ENCODE measurements at regions not wholly inside any gene's neighbourhood (a gene's known extent, or its start where the extent isn't known, plus 50 kb on each side); places are given as distances from the start of the nearest gene placed in this dataset.

- TF ChIP-seq BRD9 (IDR thresholded peaks at IDR 0.05; ENCODE audit: low read depth, partially characterized antibody) (no peak), MAFK (IDR thresholded peaks at IDR 0.05; ENCODE audit: low read length) (peak; percentile 93), MAFF (IDR thresholded peaks at IDR 0.05; ENCODE audit: low read length) (peak; percentile 89), C11orf30 (IDR thresholded peaks at IDR 0.05; ENCODE audit: low read depth) (peak; percentile 63; the same call in 1 of the 2 replicates), COPS2 (conservative IDR thresholded peaks at IDR 0.05) (no peak), NFRKB (IDR thresholded peaks at IDR 0.05; ENCODE audit: low read depth) (no peak), ZC3H8 (IDR thresholded peaks at IDR 0.05) (no peak), FOXK2 (conservative IDR thresholded peaks at IDR 0.05 in 1 of 2, IDR thresholded peaks at IDR 0.05 in 1 of 2; ENCODE audit: low read depth in 2 of 2) (no peak), ZNF589 (CRISPR knock-in tag; IDR thresholded peaks at IDR 0.05; ENCODE audit: low read depth) (no peak)
Observed at GRCh38 chr20:12345978-12346377, 428.3 kb downstream of the BTBD3 start (continued).

GRCh38 chr20:12353842-12354241, 436.1 kb downstream of the BTBD3 start:
- no TSS peak for BruUV-seq (replicated peaks)
- CTCF ChIA-PET (ENCODE audit: low intra/inter-chr PET ratio) = no interaction called here
- TF ChIP-seq, protein P1, sequence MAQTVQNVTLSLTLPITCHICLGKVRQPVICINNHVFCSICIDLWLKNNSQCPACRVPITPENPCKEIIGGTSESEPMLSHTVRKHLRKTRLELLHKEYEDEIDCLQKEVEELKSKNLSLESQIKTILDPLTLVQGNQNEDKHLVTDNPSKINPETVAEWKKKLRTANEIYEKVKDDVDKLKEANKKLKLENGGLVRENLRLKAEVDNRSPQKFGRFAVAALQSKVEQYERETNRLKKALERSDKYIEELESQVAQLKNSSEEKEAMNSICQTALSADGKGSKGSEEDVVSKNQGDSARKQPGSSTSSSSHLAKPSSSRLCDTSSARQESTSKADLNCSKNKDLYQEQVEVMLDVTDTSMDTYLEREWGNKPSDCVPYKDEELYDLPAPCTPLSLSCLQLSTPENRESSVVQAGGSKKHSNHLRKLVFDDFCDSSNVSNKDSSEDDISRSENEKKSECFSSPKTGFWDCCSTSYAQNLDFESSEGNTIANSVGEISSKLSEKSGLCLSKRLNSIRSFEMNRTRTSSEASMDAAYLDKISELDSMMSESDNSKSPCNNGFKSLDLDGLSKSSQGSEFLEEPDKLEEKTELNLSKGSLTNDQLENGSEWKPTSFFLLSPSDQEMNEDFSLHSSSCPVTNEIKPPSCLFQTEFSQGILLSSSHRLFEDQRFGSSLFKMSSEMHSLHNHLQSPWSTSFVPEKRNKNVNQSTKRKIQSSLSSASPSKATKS (CRISPR knock-in tag; IDR thresholded peaks at IDR 0.05) = no peak
- TF ChIP-seq ZNF589 (CRISPR knock-in tag; IDR thresholded peaks at IDR 0.05; ENCODE audit: low read depth) (no peak), TRIM28 (IDR thresholded peaks at IDR 0.05) (no peak), THRAP3 (IDR thresholded peaks at IDR 0.05; ENCODE audit: borderline replicate concordance) (no peak), KAT2B (IDR thresholded peaks at IDR 0.05; ENCODE audit: low read depth, low read length) (no peak), ATF3 (IDR thresholded peaks at IDR 0.05) (no peak), ATF3 (CRISPR knock-in tag; conservative IDR thresholded peaks at IDR 0.05) (no peak), NBN (IDR thresholded peaks at IDR 0.05; ENCODE audit: low read depth) (no peak), E2F3 (CRISPR knock-in tag; IDR thresholded peaks at IDR 0.05) (no peak), ZNF696 (CRISPR knock-in tag; conservative IDR thresholded peaks at IDR 0.05) (no peak), ZNF445 (CRISPR knock-in tag; IDR thresholded peaks at IDR 0.05; ENCODE audit: low read depth) (no peak), TAF1 (IDR thresholded peaks at IDR 0.05; ENCODE audit: control insufficient read depth, extremely low read depth, insufficient read depth, low read length, severe bottlenecking) (no peak), HMG20A (CRISPR knock-in tag; conservative IDR thresholded peaks at IDR 0.05) (no peak), HNRNPLL (IDR thresholded peaks at IDR 0.05; ENCODE audit: low read depth, low read length, poor library complexity, severe bottlenecking) (no peak)

More at GRCh38 chr20:12353842-12354241, 436.1 kb downstream of the BTBD3 start:
- Histone ChIP-seq H3K36me3 (ENCODE audit: control insufficient read depth, insufficient read depth, low read length) (no peaks in the 10 kb centered on the region), H3K4me2 (ENCODE audit: insufficient read depth, low read length) (no peak overlapping the region), H3K9me1 (ENCODE audit: control insufficient read depth, insufficient read depth, low read length) (no peaks in the 10 kb centered on the region), H3K27ac (ENCODE audit: extremely low read depth, low read depth, low read length) (no peak overlapping the region), H3K27me3 (ENCODE audit: control insufficient read depth in 2 of 2, insufficient read depth in 2 of 2, low read length in 2 of 2) (no peaks in the 10 kb centered on the region), H2AFZ (ENCODE audit: low read depth, low read length) (no peak overlapping the region), H3K9ac (ENCODE audit: insufficient read depth in 1 of 2, low read depth in 2 of 2, low read length in 2 of 2) (no peak overlapping the region), H4K20me1 (replicated peaks; ENCODE audit: control insufficient read depth, insufficient read depth, low read length) (no peaks in the 10 kb centered on the region), H3K4me3 (no peak overlapping the region), H3K4me1 (replicated peaks in 1 of 2; ENCODE audit: control insufficient read depth in 2 of 2, insufficient read depth in 2 of 2, low read length in 2 of 2) (no peaks in the 10 kb centered on the region), H3K9me3 (replicated peaks; ENCODE audit: control insufficient read depth, insufficient read depth, low read depth, low read length) (no peaks in the 10 kb centered on the region), H3K79me2 (ENCODE audit: control insufficient read depth, insufficient read depth, low read length) (no peaks in the 10 kb centered on the region)
- 0% methylated on average over 2 of the region's 2 CpGs for WGBS (ENCODE audit: insufficient coverage, low coverage, missing lambda C conversion rate)
- in situ Hi-C loops (cut with MboI) = no loop called here
- no peak for DNase-seq (ENCODE audit: extremely low read depth in 1 of 4, low spot score in 3 of 4)
- POLR2A ChIA-PET = interaction anchor here (0.6 kb wide), 1 partner anchor 709 kb away, joined by 4 read pairs; no protein-coding TSS in a partner anchor
- intact Hi-C loops (cut with micrococcal nuclease) = no loop called here
- no peak for FAIRE-seq
- ATAC-seq = no peak
